Hematopoietic multipotent progenitor cell (in vitro differentiated cells): ENCODE measurements at regions not wholly inside any gene's neighbourhood (a gene's known extent, or its start where the extent isn't known, plus 50 kb on each side); places are given as distances from the start of the nearest gene placed in this dataset.
"Not testable (repeated sequence)": the region's sequence is repeated elsewhere in the genome, so short reads cannot be mapped to it uniquely, and the experiment has no call there.

Source experiments
- DNase-seq, 3 donors: peaks; one replicate each; pipeline ENCODE4 v3.0.0-alpha.2; 2011 to 2015; ENCODE audit warnings: low read depth in 2 of 3, low spot score in 2 of 3

- DNase-seq = peak in 2 of 3 donors; percentile 47 to 64
Measured at GRCh38 chr12:75944097-75944904, 87.3 kb downstream of the PHLDA1 start.

- no peak for DNase-seq
Measured at GRCh38 chr12:75943730-75944096, 87.9 kb downstream of the PHLDA1 start.

- not testable (repeated sequence) for DNase-seq
Measured at GRCh38 chr12:75941661-75942060, 89.9 kb downstream of the PHLDA1 start.

GRCh38 chr12:75939016-75939642 lies 92.4 kb downstream of the PHLDA1 start:
- no peak for DNase-seq

GRCh38 chr12:75938189-75938588 lies 93.4 kb downstream of the PHLDA1 start:
- no peak for DNase-seq

GRCh38 chr12:75937486-75937885 lies 94.1 kb downstream of the PHLDA1 start:
- DNase-seq = no peak

- DNase-seq = no peak
Measured at GRCh38 chr12:75936515-75937440, 94.8 kb downstream of the PHLDA1 start.

GRCh38 chr12:75935539-75936242 lies 95.9 kb downstream of the PHLDA1 start:
- DNase-seq = no peak

GRCh38 chr12:75933101-75933500 lies 98.5 kb downstream of the PHLDA1 start:
- no peak for DNase-seq

- no peak for DNase-seq
Measured at GRCh38 chr12:75932241-75932640, 99.3 kb downstream of the PHLDA1 start.

GRCh38 chr12:75923964-75924666 lies 107.5 kb downstream of the PHLDA1 start:
- no peak for DNase-seq

GRCh38 chr12:75922944-75923642 lies 108.5 kb downstream of the PHLDA1 start:
- no peak for DNase-seq

- no peak for DNase-seq
Measured at GRCh38 chr12:75921622-75922289, 109.8 kb downstream of the PHLDA1 start.

- DNase-seq = no peak
Measured at GRCh38 chr12:75917715-75918114, 113.9 kb downstream of the PHLDA1 start.

- no peak for DNase-seq
Measured at GRCh38 chr12:75917083-75917482, 114.5 kb downstream of the PHLDA1 start.

- DNase-seq = no peak
Measured at GRCh38 chr12:75913502-75914351, 117.8 kb downstream of the PHLDA1 start.

GRCh38 chr12:75909714-75910656 lies 121.6 kb downstream of the PHLDA1 start:
- DNase-seq = no peak
